ENCODE measurements at regions not wholly inside any gene's neighbourhood (a gene's known extent, or its start where the extent isn't known, plus 50 kb on each side); places are given as distances from the start of the nearest gene placed in this dataset.
"Not testable (repeated sequence)": the region's sequence is repeated elsewhere in the genome, so short reads cannot be mapped to it uniquely, and the experiment has no call there.

DNA sequence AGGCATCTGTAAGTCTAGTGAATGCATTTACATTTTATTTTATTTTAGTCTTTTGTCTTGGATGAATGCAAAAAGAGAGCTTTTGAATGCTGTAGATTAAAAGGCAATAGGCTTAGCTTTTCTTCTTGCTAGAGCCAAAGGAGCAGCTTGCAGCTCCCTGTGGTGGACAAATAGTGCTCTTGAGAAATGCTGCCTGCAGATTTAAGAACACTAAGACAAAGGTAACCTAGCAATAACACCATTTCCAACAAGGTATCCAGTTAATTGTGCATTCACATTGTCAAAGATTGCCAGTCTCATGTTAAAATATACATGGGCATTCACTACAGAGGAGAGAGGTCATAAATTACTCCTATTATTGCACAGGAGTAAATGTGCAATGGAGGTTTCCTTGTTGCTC, 859.2 kb upstream of the PRKX start:
- DNase-seq (ENCODE audit: low read depth in 2 of 2) = no peak

DNA sequence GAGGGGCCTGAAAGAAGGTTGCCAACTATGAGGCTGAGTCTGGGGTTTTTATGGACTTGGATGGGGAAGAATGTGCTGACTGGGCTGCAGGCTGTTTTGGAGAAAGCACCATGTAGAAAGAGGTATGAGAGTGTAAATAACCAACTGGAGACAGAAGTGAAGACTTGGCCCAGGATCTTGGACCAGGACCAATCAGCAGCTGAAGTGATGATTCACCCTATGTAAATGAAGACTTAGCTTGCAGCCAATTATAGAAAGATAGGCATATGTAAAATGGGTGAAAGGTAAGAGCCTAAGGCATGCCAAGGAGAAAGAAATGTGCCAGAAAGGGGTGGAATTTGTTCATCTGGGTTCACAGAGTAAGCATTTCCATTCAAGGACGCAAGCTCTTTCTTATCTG, 856.7 kb upstream of the PRKX start:
- no peak for DNase-seq (ENCODE audit: low read depth in 2 of 2)

GRCh38 chrX:4560192-4560591, 846.7 kb upstream of the PRKX start:
- no peak for DNase-seq (ENCODE audit: low read depth in 2 of 2)

GRCh38 chrX:4550018-4550417, 836.6 kb upstream of the PRKX start:
- DNase-seq (ENCODE audit: low read depth in 2 of 2) = no peak

DNA sequence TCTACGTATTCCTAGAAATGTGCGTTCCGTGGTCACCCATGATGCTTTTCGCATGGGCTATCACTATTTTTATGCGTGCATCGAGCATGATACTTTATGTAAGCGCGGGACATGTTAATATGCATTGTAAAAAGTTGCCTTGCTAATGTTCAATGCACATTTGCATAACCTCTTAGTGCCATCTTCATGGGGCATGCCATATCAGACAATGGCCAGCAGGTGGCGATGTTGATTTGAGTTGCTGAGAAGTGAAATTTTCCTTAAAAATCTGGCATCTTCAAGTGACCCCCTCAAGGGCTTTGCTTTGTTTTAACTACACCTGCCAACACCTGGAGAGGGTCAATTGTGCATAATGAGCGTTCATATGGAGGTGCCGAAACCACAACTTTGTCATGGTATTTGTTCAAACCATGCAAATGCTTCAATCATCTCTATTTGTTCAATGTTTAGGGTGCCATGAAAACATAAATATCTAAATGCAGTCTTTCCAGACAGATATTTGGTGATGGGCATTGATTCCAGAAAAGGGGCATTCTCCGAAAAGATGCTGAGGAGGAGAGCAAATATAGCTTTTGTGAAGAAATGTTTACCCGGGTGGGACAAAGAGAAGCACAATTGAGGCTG, 833.9 kb upstream of the PRKX start:
- peak; percentile 7 to 9 for DNase-seq (ENCODE audit: low read depth in 2 of 2)

DNA sequence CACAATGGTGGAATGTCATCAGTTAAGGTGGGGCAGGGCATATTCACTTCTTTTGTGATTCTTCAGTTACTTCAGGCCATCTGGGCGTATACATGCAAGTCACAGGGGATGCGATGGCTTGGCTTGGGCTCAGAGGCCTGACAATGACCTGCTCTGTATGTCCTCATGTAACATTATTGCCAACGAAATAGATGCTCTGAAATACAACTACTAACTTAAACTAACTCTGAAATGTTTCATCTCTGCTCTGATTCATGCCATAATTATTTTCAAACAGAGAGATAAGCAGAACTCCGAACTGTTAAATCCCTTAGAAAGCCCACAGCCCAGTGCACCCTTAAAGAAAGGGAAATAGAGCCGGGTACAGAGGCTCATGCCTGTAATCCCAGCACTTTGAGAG, 832.7 kb upstream of the PRKX start:
- not testable (repeated sequence) for DNase-seq (ENCODE audit: low read depth in 2 of 2)

- no peak for DNase-seq (ENCODE audit: low read depth in 2 of 2)
Measured at GRCh38 chrX:4528247-4528646, 814.8 kb upstream of the PRKX start.

- DNase-seq (ENCODE audit: low read depth in 2 of 2) = no peak
Measured at GRCh38 chrX:4485912-4486311, 772.5 kb upstream of the PRKX start.

GRCh38 chrX:4484266-4484665, 770.8 kb upstream of the PRKX start:
- DNase-seq (ENCODE audit: low read depth in 2 of 2) = no peak

- no peak for DNase-seq (ENCODE audit: low read depth in 2 of 2)
Measured at GRCh38 chrX:4451591-4451990, 738.1 kb upstream of the PRKX start.

DNA sequence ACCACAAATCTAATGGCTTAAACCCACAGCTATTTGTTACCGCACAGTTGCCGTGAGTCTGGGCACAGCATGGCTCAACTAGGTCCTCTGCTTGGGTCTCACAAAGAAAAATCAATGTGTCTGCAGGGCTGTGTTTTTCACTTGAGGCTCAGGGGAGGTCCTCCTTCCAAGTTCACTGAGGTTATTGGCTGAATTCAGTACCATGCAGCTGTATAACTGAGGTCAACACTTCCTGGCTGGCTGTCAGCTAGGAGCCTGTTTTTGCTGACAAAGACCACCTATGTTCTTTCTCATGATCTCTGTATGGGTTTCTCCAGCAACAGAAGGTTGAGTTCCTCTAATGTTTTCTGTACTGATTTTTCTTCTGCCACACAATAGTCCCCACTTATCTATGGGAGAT, 736.7 kb upstream of the PRKX start:
- DNase-seq (ENCODE audit: low read depth in 2 of 2) = no peak

GRCh38 chrX:4435905-4436304, 722.5 kb upstream of the PRKX start:
- DNase-seq (ENCODE audit: low read depth in 2 of 2) = no peak

GRCh38 chrX:4397471-4397870, 684.0 kb upstream of the PRKX start:
- DNase-seq (ENCODE audit: low read depth in 2 of 2) = no peak

DNA sequence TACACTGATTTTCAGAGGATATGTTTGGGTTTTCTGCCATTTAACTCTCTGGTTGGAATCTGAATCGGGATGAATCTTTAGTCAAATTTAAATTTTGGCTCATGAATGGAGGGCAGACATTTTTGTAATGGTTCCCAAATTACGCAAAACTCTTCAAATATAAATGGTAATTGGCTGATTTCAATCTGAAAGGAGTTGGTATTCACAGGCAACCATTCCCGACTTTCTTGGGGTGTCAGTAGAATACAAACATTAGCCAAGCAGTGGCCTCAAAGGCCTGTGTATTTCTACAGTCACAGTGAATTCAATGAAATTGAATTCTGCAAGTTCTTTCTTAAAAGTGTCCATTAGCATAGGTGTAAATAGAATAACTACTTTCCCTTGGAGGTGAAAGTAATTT, 668.8 kb upstream of the PRKX start:
- DNase-seq (ENCODE audit: low read depth in 2 of 2) = no peak

DNA sequence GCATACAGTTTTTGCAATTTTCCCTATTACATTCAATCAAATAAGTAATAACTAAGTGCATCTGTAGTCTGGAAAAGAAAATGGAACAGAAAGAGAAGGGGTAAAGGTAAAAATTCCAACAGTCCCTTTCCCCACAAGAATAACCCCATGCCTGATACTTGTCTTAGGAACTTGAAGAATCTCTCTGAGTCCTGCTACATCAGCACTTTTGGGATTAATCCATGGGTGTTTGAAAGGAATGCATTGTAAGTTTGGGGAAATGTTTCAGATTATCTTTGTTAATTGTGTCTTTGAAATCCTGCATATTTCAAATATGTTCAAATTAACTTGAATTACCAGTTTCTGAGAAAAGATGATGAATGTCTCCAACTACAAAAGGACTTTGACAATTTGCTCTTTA, 667.3 kb upstream of the PRKX start:
- DNase-seq (ENCODE audit: low read depth in 2 of 2) = no peak

DNA sequence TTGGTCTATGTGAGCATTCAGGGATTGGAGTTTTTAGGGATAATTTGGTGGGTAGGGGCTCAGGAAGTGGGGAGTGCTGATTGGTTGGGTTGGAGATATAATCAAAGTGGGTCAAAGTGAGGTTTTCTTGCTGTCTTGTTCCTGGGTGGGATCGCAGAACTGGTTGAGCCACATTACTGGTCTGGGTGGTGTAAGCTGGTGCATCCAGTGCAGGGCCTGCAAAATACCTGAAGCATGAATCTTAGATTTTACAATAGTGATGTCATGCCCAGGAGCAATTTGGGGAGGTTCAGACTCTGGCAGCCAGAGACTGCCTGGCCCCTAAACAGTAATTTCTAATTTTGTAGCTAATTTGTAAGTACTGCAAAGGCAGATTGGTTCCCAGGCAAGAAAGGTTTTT, 665.6 kb upstream of the PRKX start:
- no peak for DNase-seq (ENCODE audit: low read depth in 2 of 2)

GRCh38 chrX:4373791-4374190, 660.3 kb upstream of the PRKX start:
- no peak for DNase-seq (ENCODE audit: low read depth in 2 of 2)

- no peak for DNase-seq (ENCODE audit: low read depth in 2 of 2)
Measured at GRCh38 chrX:4358577-4358976, 645.1 kb upstream of the PRKX start.

DNA sequence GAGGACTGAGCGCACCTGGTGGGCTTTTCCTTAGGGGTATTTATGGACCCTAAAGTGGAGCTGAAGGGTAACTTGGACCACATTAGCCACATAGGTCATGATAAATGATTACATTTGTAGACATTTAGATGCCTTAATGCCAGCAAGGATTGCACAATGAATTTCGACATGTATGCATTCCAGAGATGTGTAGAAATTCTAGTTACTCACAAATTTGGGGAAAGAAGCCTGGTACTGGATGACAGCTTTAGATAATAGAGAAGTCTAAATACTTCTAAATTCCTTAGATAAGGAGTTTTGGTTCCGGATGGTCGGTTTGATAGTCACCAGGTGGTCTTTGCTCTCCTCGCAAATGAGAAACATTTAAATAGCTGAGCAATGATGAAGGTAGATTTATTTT, 609.5 kb upstream of the PRKX start:
- DNase-seq (ENCODE audit: low read depth in 2 of 2) = no peak

- DNase-seq (ENCODE audit: low read depth in 2 of 2) = no peak
Measured at GRCh38 chrX:4320436-4320947, 607.0 kb upstream of the PRKX start.

GRCh38 chrX:4315891-4316290, 602.4 kb upstream of the PRKX start:
- no peak for DNase-seq (ENCODE audit: low read depth in 2 of 2)

- DNase-seq (ENCODE audit: low read depth in 2 of 2) = no peak
Measured at GRCh38 chrX:4314586-4314985, 601.1 kb upstream of the PRKX start.

- DNase-seq (ENCODE audit: low read depth in 2 of 2) = no peak
Measured at GRCh38 chrX:4277122-4277521, 563.7 kb upstream of the PRKX start.

- DNase-seq (ENCODE audit: low read depth in 2 of 2) = no peak
Measured at GRCh38 chrX:4268676-4269075, 555.2 kb upstream of the PRKX start.
